ENCODE measurements at regions not wholly inside any gene's neighbourhood (a gene's known extent, or its start where the extent isn't known, plus 50 kb on each side); places are given as distances from the start of the nearest gene placed in this dataset.

GRCh38 chr12:69000540-69001243 lies 67.7 kb upstream of the CPM start:
- Histone ChIP-seq H3K4ac (ENCODE audit: low read length) (no peak overlapping the region), H2BK120ac (ENCODE audit: low read depth, low read length) (no peak overlapping the region), H3K9ac (ENCODE audit: low read depth, low read length, poor library complexity) (no peak overlapping the region), H3K9me3 (replicated peaks in 1 of 2; ENCODE audit: control insufficient read depth in 2 of 2, insufficient read depth in 1 of 2, low read depth in 1 of 2, low read length in 2 of 2) (no peaks in the 10 kb centered on the region), H4K8ac (ENCODE audit: low read depth, low read length) (no peak overlapping the region), H3K27me3 (ENCODE audit: control insufficient read depth in 3 of 3, insufficient read depth in 3 of 3, low read depth in 1 of 3, low read length in 3 of 3) (peaks cover 0 to 8% (median 0%) of the 10 kb centered on the region in 3 experiments), H2AFZ (ENCODE audit: low read length) (no peak overlapping the region), H2BK15ac (ENCODE audit: low read length) (no peak overlapping the region), H3K23ac (ENCODE audit: low read depth, low read length, poor library complexity) (no peak overlapping the region), H3K18ac (ENCODE audit: low read length) (no peak overlapping the region), H3K14ac (ENCODE audit: low read length) (no peak overlapping the region), H4K91ac (ENCODE audit: low read depth, low read length, poor library complexity) (no peak overlapping the region), H3K36me3 (replicated peaks in 1 of 2; ENCODE audit: control insufficient read depth in 2 of 2, insufficient read depth in 2 of 2, low read length in 2 of 2) (no peaks in the 10 kb centered on the region), H3K27ac (replicated peaks; ENCODE audit: low read length) (no peak overlapping the region), H3K4me2 (ENCODE audit: insufficient read depth, low read length, poor library complexity, severe bottlenecking) (no peak overlapping the region), H2AK5ac (ENCODE audit: low read depth, low read length) (no peak overlapping the region), H3K79me1 (ENCODE audit: low read depth, low read length) (no peaks in the 10 kb centered on the region), H2BK12ac (ENCODE audit: low read length) (no peak overlapping the region), H2BK5ac (ENCODE audit: low read length) (no peak overlapping the region), H3K4me3 (ENCODE audit: low read length in 2 of 2) (no peak overlapping the region), H3K4me1 (ENCODE audit: control insufficient read depth in 2 of 2, insufficient read depth in 1 of 2, low read depth in 1 of 2, low read length in 2 of 2) (no peaks in the 10 kb centered on the region)
- DNase-seq (ENCODE audit: low spot score), result no peak
- no CpG with 5 or more reads among the region's 2 CpGs for WGBS, 2 donors (ENCODE audit: extremely low coverage in 2 of 2, insufficient read length in 2 of 2, insufficient replicate concordance in 1 of 2)

- Histone ChIP-seq H4K91ac (ENCODE audit: low read depth, low read length, poor library complexity) (no peak overlapping the region), H3K79me1 (ENCODE audit: low read depth, low read length) (no peaks in the 10 kb centered on the region), H3K27ac (replicated peaks; ENCODE audit: low read length) (no peak overlapping the region), H2BK12ac (ENCODE audit: low read length) (no peak overlapping the region), H2BK15ac (ENCODE audit: low read length) (no peak overlapping the region), H3K9me3 (replicated peaks in 1 of 2; ENCODE audit: control insufficient read depth in 2 of 2, insufficient read depth in 1 of 2, low read depth in 1 of 2, low read length in 2 of 2) (no peaks in the 10 kb centered on the region), H3K4me3 (ENCODE audit: low read length in 2 of 2) (no peak overlapping the region), H2BK120ac (ENCODE audit: low read depth, low read length) (no peak overlapping the region), H3K14ac (ENCODE audit: low read length) (no peak overlapping the region), H3K27me3 (ENCODE audit: control insufficient read depth in 3 of 3, insufficient read depth in 3 of 3, low read depth in 1 of 3, low read length in 3 of 3) (peaks cover 0 to 8% (median 0%) of the 10 kb centered on the region in 3 experiments), H3K23ac (ENCODE audit: low read depth, low read length, poor library complexity) (no peak overlapping the region), H3K9ac (ENCODE audit: low read depth, low read length, poor library complexity) (no peak overlapping the region), H4K8ac (ENCODE audit: low read depth, low read length) (no peak overlapping the region), H3K4me1 (ENCODE audit: control insufficient read depth in 2 of 2, insufficient read depth in 1 of 2, low read depth in 1 of 2, low read length in 2 of 2) (peaks cover under 1% of the 10 kb centered on the region in 2 donors), H3K4ac (ENCODE audit: low read length) (no peak overlapping the region), H3K18ac (ENCODE audit: low read length) (no peak overlapping the region), H3K4me2 (ENCODE audit: insufficient read depth, low read length, poor library complexity, severe bottlenecking) (no peak overlapping the region), H3K36me3 (replicated peaks in 1 of 2; ENCODE audit: control insufficient read depth in 2 of 2, insufficient read depth in 2 of 2, low read length in 2 of 2) (no peaks in the 10 kb centered on the region), H2AK5ac (ENCODE audit: low read depth, low read length) (no peak overlapping the region), H2BK5ac (ENCODE audit: low read length) (no peak overlapping the region), H2AFZ (ENCODE audit: low read length) (no peak overlapping the region)
- WGBS, 2 donors (ENCODE audit: extremely low coverage in 2 of 2, insufficient read length in 2 of 2, insufficient replicate concordance in 1 of 2), result no CpG with 5 or more reads among the region's 3 CpGs
- DNase-seq (ENCODE audit: low spot score), result no peak
These were observed 68.3 kb upstream of the CPM start for GRCh38 chr12:69001251-69001650.

GRCh38 chr12:69002969-69003368 lies 70.0 kb upstream of the CPM start:
- Histone ChIP-seq H2BK5ac (ENCODE audit: low read length) (no peak overlapping the region), H3K14ac (ENCODE audit: low read length) (no peak overlapping the region), H4K91ac (ENCODE audit: low read depth, low read length, poor library complexity) (no peak overlapping the region), H3K4ac (ENCODE audit: low read length) (no peak overlapping the region), H2BK15ac (ENCODE audit: low read length) (no peak overlapping the region), H3K4me3 (ENCODE audit: low read length in 2 of 2) (no peak overlapping the region), H4K8ac (ENCODE audit: low read depth, low read length) (no peak overlapping the region), H3K9me3 (replicated peaks in 1 of 2; ENCODE audit: control insufficient read depth in 2 of 2, insufficient read depth in 1 of 2, low read depth in 1 of 2, low read length in 2 of 2) (no peaks in the 10 kb centered on the region), H3K4me2 (ENCODE audit: insufficient read depth, low read length, poor library complexity, severe bottlenecking) (no peak overlapping the region), H2AFZ (ENCODE audit: low read length) (no peak overlapping the region), H2BK12ac (ENCODE audit: low read length) (no peak overlapping the region), H3K18ac (ENCODE audit: low read length) (no peak overlapping the region), H2AK5ac (ENCODE audit: low read depth, low read length) (no peak overlapping the region), H3K4me1 (ENCODE audit: control insufficient read depth in 2 of 2, insufficient read depth in 1 of 2, low read depth in 1 of 2, low read length in 2 of 2) (peaks cover 8 to 18% of the 10 kb centered on the region in 2 donors), H3K23ac (ENCODE audit: low read depth, low read length, poor library complexity) (no peak overlapping the region), H3K79me1 (ENCODE audit: low read depth, low read length) (no peaks in the 10 kb centered on the region), H3K9ac (ENCODE audit: low read depth, low read length, poor library complexity) (no peak overlapping the region), H3K27ac (replicated peaks; ENCODE audit: low read length) (no peak overlapping the region), H3K36me3 (replicated peaks in 1 of 2; ENCODE audit: control insufficient read depth in 2 of 2, insufficient read depth in 2 of 2, low read length in 2 of 2) (no peaks in the 10 kb centered on the region), H3K27me3 (ENCODE audit: control insufficient read depth in 3 of 3, insufficient read depth in 3 of 3, low read depth in 1 of 3, low read length in 3 of 3) (peaks cover 0 to 8% (median 0%) of the 10 kb centered on the region in 3 experiments), H2BK120ac (ENCODE audit: low read depth, low read length) (no peak overlapping the region)
- no CpG with 5 or more reads among the region's 4 CpGs for WGBS, 2 donors (ENCODE audit: extremely low coverage in 2 of 2, insufficient read length in 2 of 2, insufficient replicate concordance in 1 of 2)
- DNase-seq (ENCODE audit: low spot score), result no peak

- Histone ChIP-seq H3K4me1 (ENCODE audit: control insufficient read depth in 2 of 2, insufficient read depth in 1 of 2, low read depth in 1 of 2, low read length in 2 of 2) (peaks cover 12 to 21% of the 10 kb centered on the region in 2 donors), H3K18ac (ENCODE audit: low read length) (no peak overlapping the region), H3K36me3 (replicated peaks in 1 of 2; ENCODE audit: control insufficient read depth in 2 of 2, insufficient read depth in 2 of 2, low read length in 2 of 2) (no peaks in the 10 kb centered on the region), H2AK5ac (ENCODE audit: low read depth, low read length) (no peak overlapping the region), H2BK120ac (ENCODE audit: low read depth, low read length) (no peak overlapping the region), H4K8ac (ENCODE audit: low read depth, low read length) (no peak overlapping the region), H2BK15ac (ENCODE audit: low read length) (no peak overlapping the region), H3K9me3 (replicated peaks in 1 of 2; ENCODE audit: control insufficient read depth in 2 of 2, insufficient read depth in 1 of 2, low read depth in 1 of 2, low read length in 2 of 2) (no peaks in the 10 kb centered on the region), H3K27me3 (ENCODE audit: control insufficient read depth in 3 of 3, insufficient read depth in 3 of 3, low read depth in 1 of 3, low read length in 3 of 3) (peaks cover 0 to 8% (median 0%) of the 10 kb centered on the region in 3 experiments), H3K14ac (ENCODE audit: low read length) (no peak overlapping the region), H3K27ac (replicated peaks; ENCODE audit: low read length) (no peak overlapping the region), H3K4me2 (ENCODE audit: insufficient read depth, low read length, poor library complexity, severe bottlenecking) (no peak overlapping the region), H2AFZ (ENCODE audit: low read length) (no peak overlapping the region), H3K4me3 (ENCODE audit: low read length in 2 of 2) (no peak overlapping the region), H2BK5ac (ENCODE audit: low read length) (no peak overlapping the region), H3K79me1 (ENCODE audit: low read depth, low read length) (no peaks in the 10 kb centered on the region), H4K91ac (ENCODE audit: low read depth, low read length, poor library complexity) (no peak overlapping the region), H3K23ac (ENCODE audit: low read depth, low read length, poor library complexity) (no peak overlapping the region), H3K9ac (ENCODE audit: low read depth, low read length, poor library complexity) (no peak overlapping the region), H2BK12ac (ENCODE audit: low read length) (no peak overlapping the region), H3K4ac (ENCODE audit: low read length) (no peak overlapping the region)
- WGBS, 2 donors (ENCODE audit: extremely low coverage in 2 of 2, insufficient read length in 2 of 2, insufficient replicate concordance in 1 of 2), result no CpG with 5 or more reads among the region's 2 CpGs
- DNase-seq (ENCODE audit: low spot score), result no peak
These were observed 71.0 kb upstream of the CPM start for GRCh38 chr12:69003991-69004390.
